ENCODE measurements at regions not wholly inside any gene's neighbourhood (a gene's known extent, or its start where the extent isn't known, plus 50 kb on each side); places are given as distances from the start of the nearest gene placed in this dataset.
A peak's percentile ranks its signal among the peaks of the same experiment; 100 is the strongest.

DNA sequence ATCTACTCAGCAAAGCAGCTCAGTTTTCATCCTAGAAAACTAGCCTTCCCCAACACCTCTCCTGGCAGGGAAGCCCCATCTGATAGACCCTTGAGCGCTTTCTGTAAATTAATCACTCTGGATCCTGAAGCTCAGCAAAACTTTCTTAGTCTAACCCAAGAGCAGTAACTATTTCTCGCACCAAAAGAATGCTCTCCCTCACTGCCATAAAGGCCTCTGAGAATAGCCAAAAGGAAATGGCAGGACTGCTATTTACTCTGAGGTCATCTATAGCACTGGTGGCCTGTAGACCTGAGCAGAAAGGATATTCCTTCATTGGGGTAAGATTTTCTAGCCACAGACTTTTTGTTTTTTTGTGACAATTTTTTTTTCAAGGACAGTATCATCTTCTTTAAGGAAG is 345.8 kb upstream of the ADAMTS9 start:
- Mint-ChIP-seq H3K27me3 (ENCODE audit: insufficient read depth, unreplicated experiment) (no peaks in the 10 kb centered on the region), H3K27ac (ENCODE audit: unreplicated experiment) (no peak overlapping the region)
- CTCF ChIA-PET = interaction anchor here (1.0 kb wide), 1 partner anchor 17 kb away, joined by 3 read pairs; no protein-coding TSS in a partner anchor

DNA sequence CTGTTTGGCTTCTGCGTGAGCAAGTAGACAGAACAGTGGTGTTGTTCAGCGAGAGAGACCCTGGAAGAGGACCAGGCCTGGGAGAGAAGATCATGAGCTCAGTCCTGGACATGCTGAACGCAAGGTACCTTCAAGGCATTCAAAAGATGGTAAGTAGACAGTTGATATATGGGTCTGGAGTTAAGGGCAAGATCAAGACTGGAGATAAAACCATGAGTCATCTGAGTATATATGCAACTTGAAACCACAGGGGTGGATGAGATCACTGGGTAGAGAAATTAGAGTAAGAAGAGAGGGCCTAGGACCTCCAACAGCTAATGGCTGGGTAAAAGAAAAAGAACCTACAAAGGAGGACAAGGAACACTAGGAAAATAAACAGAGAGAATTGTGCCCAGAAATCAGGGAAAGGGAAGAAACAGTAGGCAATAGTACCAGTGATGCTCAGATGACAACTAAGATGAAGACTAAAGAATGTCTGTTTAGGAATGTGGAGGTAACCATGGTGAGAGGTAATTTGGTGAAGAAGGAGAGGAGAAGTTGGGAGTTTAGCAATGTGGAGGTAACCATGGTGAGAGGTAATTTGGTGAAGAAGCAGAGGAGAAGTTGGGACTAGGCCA is 343.2 kb upstream of the ADAMTS9 start:
- Histone ChIP-seq H3K27me3 (replicated peaks; ENCODE audit: control insufficient read depth, insufficient read depth, low read length) (no peaks in the 10 kb centered on the region), H3K4me1 (peaks cover 9% of the 10 kb centered on the region), H3K36me3 (ENCODE audit: control insufficient read depth, insufficient read depth, low read length) (no peaks in the 10 kb centered on the region), H3K9me3 (no peaks in the 10 kb centered on the region), H3K4me3 (ENCODE audit: low read depth, low read length) (no peak overlapping the region)
- H3K36me3 Mint-ChIP-seq (ENCODE audit: insufficient read depth, unreplicated experiment) = no peaks in the 10 kb centered on the region
- BruUV-seq (replicated peaks) = no TSS peak
- no peaks in the 10 kb centered on the region for H3K27me3 Mint-ChIP-seq (ENCODE audit: insufficient read depth, unreplicated experiment)
- H3K4me3 Mint-ChIP-seq (ENCODE audit: unreplicated experiment) = no peak overlapping the region
- TF ChIP-seq, protein P1, sequence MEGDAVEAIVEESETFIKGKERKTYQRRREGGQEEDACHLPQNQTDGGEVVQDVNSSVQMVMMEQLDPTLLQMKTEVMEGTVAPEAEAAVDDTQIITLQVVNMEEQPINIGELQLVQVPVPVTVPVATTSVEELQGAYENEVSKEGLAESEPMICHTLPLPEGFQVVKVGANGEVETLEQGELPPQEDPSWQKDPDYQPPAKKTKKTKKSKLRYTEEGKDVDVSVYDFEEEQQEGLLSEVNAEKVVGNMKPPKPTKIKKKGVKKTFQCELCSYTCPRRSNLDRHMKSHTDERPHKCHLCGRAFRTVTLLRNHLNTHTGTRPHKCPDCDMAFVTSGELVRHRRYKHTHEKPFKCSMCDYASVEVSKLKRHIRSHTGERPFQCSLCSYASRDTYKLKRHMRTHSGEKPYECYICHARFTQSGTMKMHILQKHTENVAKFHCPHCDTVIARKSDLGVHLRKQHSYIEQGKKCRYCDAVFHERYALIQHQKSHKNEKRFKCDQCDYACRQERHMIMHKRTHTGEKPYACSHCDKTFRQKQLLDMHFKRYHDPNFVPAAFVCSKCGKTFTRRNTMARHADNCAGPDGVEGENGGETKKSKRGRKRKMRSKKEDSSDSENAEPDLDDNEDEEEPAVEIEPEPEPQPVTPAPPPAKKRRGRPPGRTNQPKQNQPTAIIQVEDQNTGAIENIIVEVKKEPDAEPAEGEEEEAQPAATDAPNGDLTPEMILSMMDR (IDR thresholded peaks at IDR 0.05; ENCODE audit: insufficient read depth in 1 of 2, low read depth in 1 of 2, low read length in 1 of 2, severe bottlenecking in 1 of 2, unreplicated experiment in 1 of 2) = no peak
- peak overlapping the region; percentile 12 for H3K27ac Mint-ChIP-seq (ENCODE audit: unreplicated experiment)
- ChIA-PET CTCF (no interaction called here), POLR2A (no interaction called here)
- intact Hi-C loops (cut with micrococcal nuclease; ENCODE audit: unreplicated experiment) = no loop called here
- H3K9me3 Mint-ChIP-seq (ENCODE audit: unreplicated experiment) = peaks cover 25% of the 10 kb centered on the region
- no peak for DNase-seq
- H3K4me1 Mint-ChIP-seq (ENCODE audit: low read depth, unreplicated experiment) = peaks cover 19% of the 10 kb centered on the region

More for the DNA sequence above, 345.8 kb upstream of the ADAMTS9 start:
- Mint-ChIP-seq H3K4me1 (ENCODE audit: low read depth, unreplicated experiment) (peaks cover 22% of the 10 kb centered on the region), H3K36me3 (ENCODE audit: insufficient read depth, unreplicated experiment) (no peaks in the 10 kb centered on the region), H3K4me3 (ENCODE audit: unreplicated experiment) (no peak overlapping the region), H3K9me3 (ENCODE audit: unreplicated experiment) (peaks cover 20% of the 10 kb centered on the region)
- TF ChIP-seq, protein P1 (IDR thresholded peaks at IDR 0.05; ENCODE audit: insufficient read depth in 1 of 2, low read depth in 1 of 2, low read length in 1 of 2, severe bottlenecking in 1 of 2, unreplicated experiment in 1 of 2) = no peak
- Histone ChIP-seq H3K4me1 (peaks cover 11% of the 10 kb centered on the region), H3K4me3 (ENCODE audit: low read depth, low read length) (no peak overlapping the region), H3K9me3 (no peaks in the 10 kb centered on the region), H3K36me3 (ENCODE audit: control insufficient read depth, insufficient read depth, low read length) (no peaks in the 10 kb centered on the region), H3K27me3 (replicated peaks; ENCODE audit: control insufficient read depth, insufficient read depth, low read length) (no peaks in the 10 kb centered on the region)
- no TSS peak for BruUV-seq (replicated peaks)
- POLR2A ChIA-PET = no interaction called here
- DNase-seq = no peak
- intact Hi-C loops (cut with micrococcal nuclease; ENCODE audit: unreplicated experiment) = no loop called here

DNA sequence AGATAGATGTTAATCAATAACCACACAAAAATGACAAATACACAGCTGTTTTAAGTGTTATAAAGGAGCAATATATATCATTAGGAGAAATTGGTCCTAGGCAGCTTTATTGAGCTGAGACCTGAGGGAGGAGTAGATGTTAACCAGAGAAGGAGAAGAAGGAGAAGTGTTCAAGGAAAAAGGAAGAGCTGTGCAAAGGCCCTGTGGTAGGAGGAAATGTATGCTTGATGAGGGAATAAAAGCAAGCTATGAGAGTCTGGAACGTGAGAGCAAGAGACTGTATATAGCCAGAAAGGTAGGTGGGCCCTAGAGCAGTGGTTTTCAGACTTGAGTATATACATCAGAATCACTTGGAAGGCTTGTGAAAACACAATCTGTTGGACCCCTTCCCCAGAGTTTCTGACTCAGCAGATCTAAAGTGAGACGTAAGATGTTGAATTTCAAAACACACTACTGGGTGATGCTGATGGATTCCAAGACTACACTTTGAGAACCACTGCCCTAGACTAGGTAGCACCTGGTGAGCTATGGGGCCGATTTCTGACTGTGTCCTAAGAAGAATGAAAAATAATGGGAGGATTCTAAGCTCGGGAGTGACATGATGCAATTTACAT is 342.3 kb upstream of the ADAMTS9 start:
- no peak overlapping the region for H3K4me3 ChIP-seq (ENCODE audit: low read depth, low read length)
- H3K9me3 ChIP-seq = no peaks in the 10 kb centered on the region
- no peak overlapping the region for H3K4me3 Mint-ChIP-seq (ENCODE audit: unreplicated experiment)
- ChIA-PET POLR2A (no interaction called here), CTCF (no interaction called here)
- no peaks in the 10 kb centered on the region for H3K27me3 Mint-ChIP-seq (ENCODE audit: insufficient read depth, unreplicated experiment)
- H3K27me3 ChIP-seq (replicated peaks; ENCODE audit: control insufficient read depth, insufficient read depth, low read length) = no peaks in the 10 kb centered on the region
- no peaks in the 10 kb centered on the region for H3K36me3 ChIP-seq (ENCODE audit: control insufficient read depth, insufficient read depth, low read length)
- no peak for DNase-seq
- TF ChIP-seq, protein P1 (IDR thresholded peaks at IDR 0.05; ENCODE audit: insufficient read depth in 1 of 2, low read depth in 1 of 2, low read length in 1 of 2, severe bottlenecking in 1 of 2, unreplicated experiment in 1 of 2) = no peak
- peak overlapping the region; percentile 12 for H3K27ac Mint-ChIP-seq (ENCODE audit: unreplicated experiment)
- peaks cover 9% of the 10 kb centered on the region for H3K4me1 ChIP-seq
- H3K9me3 Mint-ChIP-seq (ENCODE audit: unreplicated experiment) = peaks cover 32% of the 10 kb centered on the region
- no peaks in the 10 kb centered on the region for H3K36me3 Mint-ChIP-seq (ENCODE audit: insufficient read depth, unreplicated experiment)
- intact Hi-C loops (cut with micrococcal nuclease; ENCODE audit: unreplicated experiment) = no loop called here
- no TSS peak for BruUV-seq (replicated peaks)
- peaks cover 19% of the 10 kb centered on the region for H3K4me1 Mint-ChIP-seq (ENCODE audit: low read depth, unreplicated experiment)

Measured in Caco-2 (cell line).